ENCODE measurements at regions not wholly inside any gene's neighbourhood (a gene's known extent, or its start where the extent isn't known, plus 50 kb on each side); places are given as distances from the start of the nearest gene placed in this dataset.

- TF ChIP-seq CDX4 (CRISPR knock-in tag; IDR thresholded peaks at IDR 0.05; ENCODE audit: borderline replicate concordance): no peak
- TF ChIP-seq ELF4 (CRISPR knock-in tag; IDR thresholded peaks at IDR 0.05; ENCODE audit: low read depth): no peak
- no peak for TF ChIP-seq SP1 (CRISPR knock-in tag; conservative IDR thresholded peaks at IDR 0.05)
- TF ChIP-seq, protein P1, sequence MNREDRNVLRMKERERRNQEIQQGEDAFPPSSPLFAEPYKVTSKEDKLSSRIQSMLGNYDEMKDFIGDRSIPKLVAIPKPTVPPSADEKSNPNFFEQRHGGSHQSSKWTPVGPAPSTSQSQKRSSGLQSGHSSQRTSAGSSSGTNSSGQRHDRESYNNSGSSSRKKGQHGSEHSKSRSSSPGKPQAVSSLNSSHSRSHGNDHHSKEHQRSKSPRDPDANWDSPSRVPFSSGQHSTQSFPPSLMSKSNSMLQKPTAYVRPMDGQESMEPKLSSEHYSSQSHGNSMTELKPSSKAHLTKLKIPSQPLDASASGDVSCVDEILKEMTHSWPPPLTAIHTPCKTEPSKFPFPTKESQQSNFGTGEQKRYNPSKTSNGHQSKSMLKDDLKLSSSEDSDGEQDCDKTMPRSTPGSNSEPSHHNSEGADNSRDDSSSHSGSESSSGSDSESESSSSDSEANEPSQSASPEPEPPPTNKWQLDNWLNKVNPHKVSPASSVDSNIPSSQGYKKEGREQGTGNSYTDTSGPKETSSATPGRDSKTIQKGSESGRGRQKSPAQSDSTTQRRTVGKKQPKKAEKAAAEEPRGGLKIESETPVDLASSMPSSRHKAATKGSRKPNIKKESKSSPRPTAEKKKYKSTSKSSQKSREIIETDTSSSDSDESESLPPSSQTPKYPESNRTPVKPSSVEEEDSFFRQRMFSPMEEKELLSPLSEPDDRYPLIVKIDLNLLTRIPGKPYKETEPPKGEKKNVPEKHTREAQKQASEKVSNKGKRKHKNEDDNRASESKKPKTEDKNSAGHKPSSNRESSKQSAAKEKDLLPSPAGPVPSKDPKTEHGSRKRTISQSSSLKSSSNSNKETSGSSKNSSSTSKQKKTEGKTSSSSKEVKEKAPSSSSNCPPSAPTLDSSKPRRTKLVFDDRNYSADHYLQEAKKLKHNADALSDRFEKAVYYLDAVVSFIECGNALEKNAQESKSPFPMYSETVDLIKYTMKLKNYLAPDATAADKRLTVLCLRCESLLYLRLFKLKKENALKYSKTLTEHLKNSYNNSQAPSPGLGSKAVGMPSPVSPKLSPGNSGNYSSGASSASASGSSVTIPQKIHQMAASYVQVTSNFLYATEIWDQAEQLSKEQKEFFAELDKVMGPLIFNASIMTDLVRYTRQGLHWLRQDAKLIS (CRISPR knock-in tag; IDR thresholded peaks at IDR 0.05; ENCODE audit: borderline replicate concordance): no peak
- TF ChIP-seq IRF2 (CRISPR knock-in tag; IDR thresholded peaks at IDR 0.05; ENCODE audit: borderline replicate concordance, low read depth): no peak
Observed at GRCh38 chr7:112400141-112400540, 50.1 kb upstream of the IFRD1 start (continued).
